ENCODE measurements at regions not wholly inside any gene's neighbourhood (a gene's known extent, or its start where the extent isn't known, plus 50 kb on each side); places are given as distances from the start of the nearest gene placed in this dataset.

- no TSS peak for BruUV-seq (replicated peaks)
- POLR2A ChIA-PET: no interaction called here
These were observed 696.9 kb downstream of the RAB28 start for GRCh38 chr4:12787261-12787660.

More at GRCh38 chr4:12787261-12787660, 696.9 kb downstream of the RAB28 start:
- in situ Hi-C loops (cut with HindIII; ENCODE audit: extremely low pct_ligation_motif_present, low pct_unique_long_range_greater_than_20kb) (no loop called here), intact Hi-C loops (cut with micrococcal nuclease; ENCODE audit: unreplicated experiment) (no loop called here)
- H3K27ac ChIP-seq (ENCODE audit: extremely low read length, insufficient read depth, low read length): no peak overlapping the region
- no peaks in the 10 kb centered on the region for H3K79me2 ChIP-seq (ENCODE audit: insufficient read depth, low read length)
- CTCF ChIA-PET (ENCODE audit: low intra/inter-chr PET ratio, low total read pairs): no interaction called here
- H3K36me3 ChIP-seq (replicated peaks in 1 of 2; ENCODE audit: control insufficient read depth in 1 of 2, insufficient read depth in 2 of 2, low read length in 2 of 2): no peaks in the 10 kb centered on the region
- H2AFZ ChIP-seq (ENCODE audit: low read length): no peak overlapping the region
- no peak for TF ChIP-seq TRIM24 (CRISPR knock-in tag; IDR thresholded peaks at IDR 0.05)
- TF ChIP-seq YY1 (IDR thresholded peaks at IDR 0.05; ENCODE audit: insufficient read depth, insufficient replicate concordance, low read depth, low read length): no peak
- no peak for TF ChIP-seq MED1 (CRISPR knock-in tag; IDR thresholded peaks at IDR 0.05)
- no peak for TF ChIP-seq ZNF180 (CRISPR knock-in tag; IDR thresholded peaks at IDR 0.05; ENCODE audit: borderline replicate concordance, low read depth)
- TF ChIP-seq PHF20 (CRISPR knock-in tag; IDR thresholded peaks at IDR 0.05): no peak
- no peak for TF ChIP-seq SOX5 (CRISPR knock-in tag; IDR thresholded peaks at IDR 0.05; ENCODE audit: borderline replicate concordance)
- TF ChIP-seq EHMT2 (IDR thresholded peaks at IDR 0.05; ENCODE audit: borderline replicate concordance, low read depth, low read length): no peak
- no peak for TF ChIP-seq RFXANK (CRISPR knock-in tag; IDR thresholded peaks at IDR 0.05)
- TF ChIP-seq NR3C1 (CRISPR knock-in tag; IDR thresholded peaks at IDR 0.05): no peak
- no peak for TF ChIP-seq ZNF451 (CRISPR knock-in tag; IDR thresholded peaks at IDR 0.05)
- TF ChIP-seq, protein P1, sequence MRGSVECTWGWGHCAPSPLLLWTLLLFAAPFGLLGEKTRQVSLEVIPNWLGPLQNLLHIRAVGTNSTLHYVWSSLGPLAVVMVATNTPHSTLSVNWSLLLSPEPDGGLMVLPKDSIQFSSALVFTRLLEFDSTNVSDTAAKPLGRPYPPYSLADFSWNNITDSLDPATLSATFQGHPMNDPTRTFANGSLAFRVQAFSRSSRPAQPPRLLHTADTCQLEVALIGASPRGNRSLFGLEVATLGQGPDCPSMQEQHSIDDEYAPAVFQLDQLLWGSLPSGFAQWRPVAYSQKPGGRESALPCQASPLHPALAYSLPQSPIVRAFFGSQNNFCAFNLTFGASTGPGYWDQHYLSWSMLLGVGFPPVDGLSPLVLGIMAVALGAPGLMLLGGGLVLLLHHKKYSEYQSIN (CRISPR knock-in tag; IDR thresholded peaks at IDR 0.05; ENCODE audit: borderline replicate concordance): no peak
- no peak for TF ChIP-seq ZNF703 (CRISPR knock-in tag; IDR thresholded peaks at IDR 0.05; ENCODE audit: borderline replicate concordance)
- no peak for TF ChIP-seq ZC3H13 (CRISPR knock-in tag; IDR thresholded peaks at IDR 0.05)
- TF ChIP-seq JUNB (CRISPR knock-in tag; IDR thresholded peaks at IDR 0.05; ENCODE audit: borderline replicate concordance): no peak
- TF ChIP-seq NFE2L1 (CRISPR knock-in tag; IDR thresholded peaks at IDR 0.05; ENCODE audit: borderline replicate concordance): no peak
- no peak for TF ChIP-seq UBTF (CRISPR knock-in tag; IDR thresholded peaks at IDR 0.05)
- no peaks in the 10 kb centered on the region for H4K20me1 ChIP-seq (ENCODE audit: insufficient read depth, low read length)
- 0% methylated on average over 1 of the region's 1 CpG for WGBS (ENCODE audit: low lambda C conversion rate)
- H3K9ac ChIP-seq (ENCODE audit: insufficient read depth, low read depth, low read length): no peak overlapping the region
- H3K4me3 ChIP-seq (replicated peaks in 1 of 3; ENCODE audit: insufficient read depth in 1 of 3, low read depth in 2 of 3, low read length in 3 of 3): no peak overlapping the region
- FAIRE-seq: no peak
- DNase-seq (ENCODE audit: low spot score): no peak
- H3K9me3 ChIP-seq (ENCODE audit: low read length): no peaks in the 10 kb centered on the region
- no peaks in the 10 kb centered on the region for H3K4me1 ChIP-seq (ENCODE audit: insufficient read depth, low read length)
- H3K4me2 ChIP-seq (ENCODE audit: low read depth, low read length): no peak overlapping the region
- 0 out of 5 replicates have a peak, but pooled peaks cover 0 to 2% of the 10 kb centered on the region in 2 experiments for H3K27me3 ChIP-seq (ENCODE audit: control insufficient read depth in 1 of 2, insufficient read depth in 2 of 2, low read length in 2 of 2)
- no peak for ATAC-seq

All from HepG2 (cell line).